GM18520 (cell line): ENCODE measurements at regions not wholly inside any gene's neighbourhood (a gene's known extent, or its start where the extent isn't known, plus 50 kb on each side); places are given as distances from the start of the nearest gene placed in this dataset.
A peak's percentile ranks its signal among the peaks of the same experiment; 100 is the strongest.
"Not testable (repeated sequence)": the region's sequence is repeated elsewhere in the genome, so short reads cannot be mapped to it uniquely, and the experiment has no call there.

ENCODE experiments used
- ATAC-seq: cut with Tn5 transposase; IDR thresholded peaks from one replicate; pipeline ENCODE4 v1.9.1; 2021; ENCODE audit not compliant: unreplicated experiment

- no peak for ATAC-seq
These were observed 194.3 kb downstream of the RTP5 start for GRCh38 chr2:242063850-242064249.

- no peak for ATAC-seq
These were observed 195.1 kb downstream of the RTP5 start for GRCh38 chr2:242064364-242065250.

- ATAC-seq = no peak
These were observed 195.9 kb downstream of the RTP5 start for GRCh38 chr2:242065426-242065825.

GRCh38 chr2:242069018-242069417 lies 199.5 kb downstream of the RTP5 start:
- ATAC-seq = no peak

- not testable (repeated sequence) for ATAC-seq
These were observed 200.4 kb downstream of the RTP5 start for GRCh38 chr2:242069938-242070395.

- ATAC-seq = not testable (repeated sequence)
These were observed 201.2 kb downstream of the RTP5 start for GRCh38 chr2:242070726-242071125.

GRCh38 chr2:242071377-242071776 lies 201.8 kb downstream of the RTP5 start:
- not testable (repeated sequence) for ATAC-seq

GRCh38 chr2:242071936-242072335 lies 202.4 kb downstream of the RTP5 start:
- ATAC-seq = not testable (repeated sequence)

GRCh38 chr2:242075168-242075567 lies 205.6 kb downstream of the RTP5 start:
- no peak for ATAC-seq

GRCh38 chr2:242075696-242076095 lies 206.2 kb downstream of the RTP5 start:
- no peak for ATAC-seq

GRCh38 chr2:242076184-242076583 lies 206.7 kb downstream of the RTP5 start:
- not testable (repeated sequence) for ATAC-seq

GRCh38 chr2:242078426-242078825 lies 208.9 kb downstream of the RTP5 start:
- not testable (repeated sequence) for ATAC-seq

GRCh38 chr2:242079792-242080191 lies 210.3 kb downstream of the RTP5 start:
- not testable (repeated sequence) for ATAC-seq

GRCh38 chr2:242080575-242081214 lies 211.2 kb downstream of the RTP5 start:
- ATAC-seq = not testable (repeated sequence)

- not testable (repeated sequence) for ATAC-seq
These were observed 214.5 kb downstream of the RTP5 start for GRCh38 chr2:242084034-242084433.

GRCh38 chr2:242085024-242085674 lies 215.6 kb downstream of the RTP5 start:
- not testable (repeated sequence) for ATAC-seq

- ATAC-seq = no peak
These were observed 216.6 kb downstream of the RTP5 start for GRCh38 chr2:242085941-242086621.

- peak; percentile 5 for ATAC-seq
These were observed 218.5 kb downstream of the RTP5 start for GRCh38 chr2:242088044-242088443.

GRCh38 chr2:242088471-242089212 lies 219.1 kb downstream of the RTP5 start:
- peak; percentile 87 for ATAC-seq

- ATAC-seq = not testable (repeated sequence)
These were observed 219.7 kb downstream of the RTP5 start for GRCh38 chr2:242089213-242089549.
